K562 (cell line): ENCODE measurements at regions not wholly inside any gene's neighbourhood (a gene's known extent, or its start where the extent isn't known, plus 50 kb on each side); places are given as distances from the start of the nearest gene placed in this dataset.

ENCODE experiments used
- ATAC-seq: fragments of 200-7000 bp; cut with Tn5 transposase; 3 replicates; pipeline ENCODE4 v1.9.1; 2020; ENCODE audit warnings: moderate library complexity
- BruUV-seq: library from RNA; stranded (reverse); fragments of 400-500 nt; replicated peaks from 2 replicates; lab custom pipeline; 2021; lab: Mats Ljungman, UMichigan
- CTCF ChIA-PET: fragments of 300-600 bp; formaldehyde crosslinking; extraction: SDS; loops from one replicate; lab custom pipeline; 2021; ENCODE audit warnings: low intra/inter-chr PET ratio; lab: Yijun Ruan, JAX
- POLR2A ChIA-PET: fragments of 300-600, 350-650 bp; sonication (Branson Sonifier 250); formaldehyde crosslinking; extraction: SDS; loops from one replicate; lab custom pipeline; 2021; ENCODE audit warnings: antibody characterized with exemption, inconsistent platforms; lab: Yijun Ruan, JAX
- DNase-seq, 4 experiments: peaks; one replicate each; pipeline versions ENCODE4 v3.0.0 to v3.0.0-alpha.2; 2011 to 2018; ENCODE audit warnings: low spot score in 3 of 4, mixed read lengths in 3 of 4; ENCODE audit errors: extremely low read depth in 1 of 4
- FAIRE-seq: peaks from 2 replicates; lab custom pipeline; 2011; peaks lifted over from hg19 to GRCh38; lab: Jason Lieb, UNC
- H2AFZ ChIP-seq: 2 replicates; pipeline ENCODE4 v1.6.0; 2011; ENCODE audit warnings: low read depth, low read length, control low read depth, inconsistent platforms
- H3K27ac ChIP-seq: fragments of 200-600 bp; 3 replicates; pipeline ENCODE4 v1.8.0; 2011; ENCODE audit warnings: low read depth, mild to moderate bottlenecking, control low read depth, inconsistent platforms, low read length, moderate library complexity, mixed read lengths; ENCODE audit errors: extremely low read depth
- H3K27me3 ChIP-seq, 2 experiments: fragments of 300-600 bp in 1 of 2; 2 replicates in 1 of 2; 3 replicates in 1 of 2; pipeline versions ENCODE4 v1.6.0 to v1.8.0; 2011; ENCODE audit warnings: inconsistent platforms in 2 of 2, low read length in 2 of 2, mild to moderate bottlenecking in 1 of 2, mixed read lengths in 1 of 2, moderate library complexity in 1 of 2; ENCODE audit not compliant: control insufficient read depth in 2 of 2, insufficient read depth in 2 of 2
- H3K36me3 ChIP-seq: fragments of 300-600 bp; 3 replicates; pipeline ENCODE4 v1.8.0; 2011; ENCODE audit warnings: mild to moderate bottlenecking, low read length, inconsistent platforms; ENCODE audit not compliant: control insufficient read depth, insufficient read depth
- H3K4me1 ChIP-seq, 2 experiments: fragments of 200-600 bp in 1 of 2; replicated peaks in 1 of 2; 2 replicates in 1 of 2; 3 replicates in 1 of 2; pipeline versions ENCODE4 v1.5.1 to v1.8.0; 2011; ENCODE audit warnings: inconsistent platforms in 2 of 2, low read length in 2 of 2, mild to moderate bottlenecking in 1 of 2, mixed read lengths in 1 of 2, moderate library complexity in 1 of 2; ENCODE audit not compliant: control insufficient read depth in 2 of 2, insufficient read depth in 2 of 2
- H3K4me2 ChIP-seq: 2 replicates; pipeline ENCODE4 v1.6.1; 2011; ENCODE audit warnings: low read length, control low read depth, inconsistent platforms, mixed read lengths; ENCODE audit not compliant: insufficient read depth
- H3K4me3 ChIP-seq: fragments of 200-600 bp; sonication (generic), shearing (Covaris generic); 2 replicates; pipeline ENCODE4 v1.5.1; 2016; ENCODE audit warnings: control low read depth, inconsistent platforms
- H3K79me2 ChIP-seq: fragments of 200-600 bp; 3 replicates; pipeline ENCODE4 v1.8.0; 2011; ENCODE audit warnings: low read length, inconsistent platforms; ENCODE audit not compliant: control insufficient read depth, insufficient read depth
- H3K9ac ChIP-seq, 2 experiments: 2 replicates each; pipeline versions ENCODE4 v1.6.0 to v1.6.1; 2011; ENCODE audit warnings: low read depth in 2 of 2, low read length in 2 of 2, control low read depth in 1 of 2, inconsistent platforms in 1 of 2, mild to moderate bottlenecking in 1 of 2, mixed read lengths in 1 of 2; ENCODE audit not compliant: insufficient read depth in 1 of 2
- H3K9me1 ChIP-seq: one replicate; pipeline ENCODE4 v1.6.0; 2011; ENCODE audit warnings: inconsistent platforms, mild to moderate bottlenecking, low read length, moderate library complexity; ENCODE audit not compliant: control insufficient read depth, insufficient read depth
- H3K9me3 ChIP-seq: replicated peaks from 2 replicates; pipeline ENCODE4 v1.5.1; 2011; ENCODE audit warnings: low read depth, low read length, inconsistent platforms; ENCODE audit not compliant: control insufficient read depth, insufficient read depth
- H4K20me1 ChIP-seq: replicated peaks from 2 replicates; pipeline ENCODE4 v1.6.1; 2011; ENCODE audit warnings: low read length, inconsistent platforms, mixed read lengths; ENCODE audit not compliant: control insufficient read depth, insufficient read depth
- BHLHE40 ChIP-seq: IDR thresholded peaks from 2 replicates; pipeline ENCODE4 v1.6.1; 2011; ENCODE audit warnings: low read length, improper control_type of control experiment
- C11orf30 ChIP-seq: fragments of 450-650 bp; IDR thresholded peaks from 2 replicates; pipeline ENCODE4 v1.6.1; 2016; ENCODE audit warnings: low read depth, mild to moderate bottlenecking
- CTCFL ChIP-seq: IDR thresholded peaks from 2 replicates; pipeline ENCODE4 v1.6.1; 2011; ENCODE audit warnings: borderline replicate concordance, low read depth, mild to moderate bottlenecking, moderate library complexity, low read length; ENCODE audit not compliant: insufficient read depth, poor library complexity, severe bottlenecking
- HDAC6 ChIP-seq: IDR thresholded peaks from 2 replicates; pipeline ENCODE4 v1.6.1; 2012; ENCODE audit warnings: low read depth, mild to moderate bottlenecking, control low read depth, inconsistent platforms, low read length, moderate library complexity
- HNRNPH1 ChIP-seq: fragments of 200-400 bp; formaldehyde crosslinking; optimal IDR thresholded peaks from 2 replicates; pipeline ENCODE3; 2017; ENCODE audit warnings: low read depth, mild to moderate bottlenecking, low read length, moderate library complexity
- MAFF ChIP-seq: IDR thresholded peaks from 2 replicates; pipeline ENCODE4 v1.6.1; 2012; ENCODE audit warnings: low read length, improper control_type of control experiment
- MAFG ChIP-seq: fragments of 450-650 bp; conservative IDR thresholded peaks from 2 replicates; pipeline ENCODE4 v1.6.1; 2016; ENCODE audit warnings: missing genetic modification characterization, missing compliant biosample characterization
- NBN ChIP-seq: fragments of 450-650 bp; IDR thresholded peaks from 2 replicates; pipeline ENCODE4 v1.6.1; 2016; ENCODE audit warnings: low read depth, mild to moderate bottlenecking
- NFRKB ChIP-seq: fragments of 450-650 bp; IDR thresholded peaks from 2 replicates; pipeline ENCODE4 v1.6.1; 2016; ENCODE audit warnings: low read depth
- POLR2G ChIP-seq: fragments of 200-400 bp; formaldehyde crosslinking; IDR thresholded peaks from 2 replicates; pipeline ENCODE4 v1.6.1; 2017; ENCODE audit warnings: low read depth, mild to moderate bottlenecking, antibody characterized with exemption, low read length, moderate library complexity
- RBM15 ChIP-seq: fragments of 200-400 bp; formaldehyde crosslinking; IDR thresholded peaks from 2 replicates; pipeline ENCODE4 v1.6.1; 2018; ENCODE audit warnings: mild to moderate bottlenecking, low read length, moderate library complexity; ENCODE audit not compliant: insufficient read depth
- RFX1 ChIP-seq: fragments of 450-650 bp; IDR thresholded peaks from 2 replicates; pipeline ENCODE4 v1.6.1; 2016; ENCODE audit warnings: mild to moderate bottlenecking, moderate library complexity
- STAT5A ChIP-seq: IDR thresholded peaks from 2 replicates; pipeline ENCODE4 v1.6.1; 2012; ENCODE audit warnings: low read length, inconsistent platforms, borderline replicate concordance
- TCF7L2 ChIP-seq: fragments of 150-350 bp; IDR thresholded peaks from 2 replicates; pipeline ENCODE4 v1.6.1; 2016; ENCODE audit warnings: low read depth, mild to moderate bottlenecking, low read length, moderate library complexity
- U2AF2 ChIP-seq: fragments of 200-400 bp; formaldehyde crosslinking; optimal IDR thresholded peaks from 2 replicates; pipeline ENCODE3; 2017; ENCODE audit warnings: low read depth, mild to moderate bottlenecking, low read length
- UBTF ChIP-seq, 2 experiments: IDR thresholded peaks; 2 replicates each; pipeline ENCODE4 v1.6.1; 2012; ENCODE audit warnings: improper control_type of control experiment in 2 of 2, low read depth in 2 of 2, low read length in 2 of 2, borderline replicate concordance in 1 of 2
- ZC3H11A ChIP-seq: IDR thresholded peaks from 2 replicates; pipeline ENCODE4 v1.6.1; 2012; ENCODE audit warnings: low read depth, low read length, improper control_type of control experiment
- ZNF263 ChIP-seq: sonication (generic); formaldehyde crosslinking; IDR thresholded peaks from 2 replicates; pipeline ENCODE4 v1.8.0; 2022; ENCODE audit warnings: mild to moderate bottlenecking, missing genetic modification reagents, borderline replicate concordance
- ZNF316 ChIP-seq: fragments of 450-650 bp; IDR thresholded peaks from 2 replicates; pipeline ENCODE4 v1.6.1; 2016
- ZNF79 ChIP-seq: fragments of 250-450 bp; sonication (Bioruptor Pico); IDR thresholded peaks from 2 replicates; pipeline ENCODE4 v1.4.0; 2020; ENCODE audit warnings: low read depth, mild to moderate bottlenecking, moderate library complexity
- WGBS: fragments of 100-300 bp; shearing (Covaris generic); methylation state at CpG from one replicate; pipeline ENCODE4 v1.1.6; 2016; ENCODE audit warnings: low coverage, mixed read lengths; ENCODE audit not compliant: insufficient coverage; ENCODE audit errors: missing lambda C conversion rate; 5-methylcytosine and 5-hydroxymethylcytosine counted together
- in situ Hi-C: fragments of 300-500 bp; cut with MboI; formaldehyde crosslinking; loops from 4 replicates; pipeline ENCODE4 v1.15.0; 2018; ENCODE audit warnings: inconsistent platforms, mixed read lengths
- intact Hi-C: fragments of 100-400 bp; cut with micrococcal nuclease; formaldehyde crosslinking; loops from 2 replicates; pipeline ENCODE4 v1.14.2; 2022

GRCh38 chr5:26439121-26439520 is 599.3 kb downstream of the CDH9 start:
- no TSS peak for BruUV-seq
- in situ Hi-C loops (no loop called here), intact Hi-C loops (no loop called here)
- CTCF ChIA-PET = no interaction called here
- H4K20me1 ChIP-seq = no peaks in the 10 kb centered on the region
- H3K9ac ChIP-seq = no peak overlapping the region
- no peak for DNase-seq
- no peaks in the 10 kb centered on the region for H3K9me3 ChIP-seq
- no peak overlapping the region for H3K27ac ChIP-seq
- H3K4me2 ChIP-seq = no peak overlapping the region
- ATAC-seq = no peak
- WGBS = 5% methylated on average over 1 of the region's 1 CpG
- H3K9me1 ChIP-seq = no peaks in the 10 kb centered on the region
- H3K79me2 ChIP-seq = no peaks in the 10 kb centered on the region
- FAIRE-seq = no peak
- POLR2A ChIA-PET = interaction anchor here (0.6 kb wide), 1 partner anchor 1343 kb away, joined by 3 read pairs; no protein-coding TSS in a partner anchor
- no peak overlapping the region for H3K4me3 ChIP-seq
- no peaks in the 10 kb centered on the region for H3K36me3 ChIP-seq
- H3K4me1 ChIP-seq = no peaks in the 10 kb centered on the region
- no peak overlapping the region for H2AFZ ChIP-seq
- no peaks in the 10 kb centered on the region for H3K27me3 ChIP-seq
- no peak for TF ChIP-seq U2AF2
- peak; percentile 21; the same call in 1 of the 2 replicates for TF ChIP-seq MAFF
- no peak for TF ChIP-seq HNRNPH1
- no peak for TF ChIP-seq ZNF79 (CRISPR knock-in tag)
- TF ChIP-seq STAT5A = no peak
- TF ChIP-seq ZNF263 (CRISPR knock-in tag) = no peak
- TF ChIP-seq RFX1 = no peak
- TF ChIP-seq ZC3H11A = no peak
- no peak for TF ChIP-seq CTCFL
- peak; percentile 45; the same call in 1 of the 2 replicates for TF ChIP-seq C11orf30
- TF ChIP-seq MAFG (tag) = peak; percentile 38; the same call in 1 of the 2 replicates
- no peak for TF ChIP-seq RBM15
- no peak for TF ChIP-seq TCF7L2
- no peak for TF ChIP-seq NFRKB
- no peak for TF ChIP-seq POLR2G
- no peak for TF ChIP-seq BHLHE40
- no peak for TF ChIP-seq HDAC6
- TF ChIP-seq ZNF316 = peak; percentile 64
- no peak for TF ChIP-seq UBTF (IDR thresholded peaks at IDR 0.05; ENCODE audit: borderline replicate concordance in 1 of 2, low read depth in 2 of 2, low read length in 2 of 2)
- TF ChIP-seq NBN = no peak
